Prostate gland (tissue), 2 donors: ENCODE measurements at regions not wholly inside any gene's neighbourhood (a gene's known extent, or its start where the extent isn't known, plus 50 kb on each side); places are given as distances from the start of the nearest gene placed in this dataset.

Source experiments
- DNase-seq: peaks from one replicate; pipeline ENCODE4 v3.0.0-alpha.2; 2019; ENCODE audit warnings: low spot score
- H3K27ac ChIP-seq, 2 donors: fragments of 200-600 bp; sonication (generic); 2 replicates each; pipeline ENCODE4 v1.5.1; 2017 to 2019
- H3K27me3 ChIP-seq: fragments of 200-600 bp; sonication (generic); replicated peaks from 2 replicates; pipeline ENCODE4 v1.5.1; 2019; ENCODE audit not compliant: insufficient read depth
- H3K36me3 ChIP-seq, 2 donors: fragments of 200-600 bp; sonication (generic); 1 replicate in 1 of 2; 2 replicates in 1 of 2; pipeline versions ENCODE4 v1.5.1 to v1.8.1; 2017 to 2019
- H3K4me1 ChIP-seq: fragments of 200-600 bp; sonication (generic); replicated peaks from 2 replicates; pipeline ENCODE4 v1.5.1; 2019
- H3K4me3 ChIP-seq, 2 donors: fragments of 200-600 bp; sonication (generic); 2 replicates each; pipeline ENCODE4 v1.5.1; 2017 to 2019
- H3K9me3 ChIP-seq: fragments of 200-600 bp; sonication (generic); 2 replicates; pipeline ENCODE4 v1.5.1; 2017
- POLR2A ChIP-seq: fragments of 450-650 bp; IDR thresholded peaks from one replicate; pipeline ENCODE4 v1.6.1; 2016; ENCODE audit warnings: antibody characterized with exemption, mild to moderate bottlenecking
- POLR2AphosphoS5 ChIP-seq: sonication (generic); formaldehyde crosslinking; IDR thresholded peaks from one replicate; pipeline ENCODE4 v1.6.1; 2017; ENCODE audit warnings: antibody characterized with exemption
- WGBS: methylation state at CpG from one replicate; pipeline ENCODE4 v1.1.5; 2018; 5-methylcytosine and 5-hydroxymethylcytosine counted together
- intact Hi-C: fragments of 100-400 bp; cut with DNase I; formaldehyde crosslinking; loops from one replicate; pipeline ENCODE4 v1.14.2; 2022
- TF ChIP-seq, protein P1 (sequence below), 4 experiments: fragments of 200-600 bp in 2 of 4; fragments of 450-650 bp in 2 of 4; sonication (generic) in 2 of 4; IDR thresholded peaks; 1 replicate in 3 of 4; 2 replicates in 1 of 4; pipeline ENCODE4 v1.5.1; 2016 to 2019; ENCODE audit warnings: antibody characterized with exemption in 4 of 4, mild to moderate bottlenecking in 2 of 4, moderate library complexity in 2 of 4

DNA sequence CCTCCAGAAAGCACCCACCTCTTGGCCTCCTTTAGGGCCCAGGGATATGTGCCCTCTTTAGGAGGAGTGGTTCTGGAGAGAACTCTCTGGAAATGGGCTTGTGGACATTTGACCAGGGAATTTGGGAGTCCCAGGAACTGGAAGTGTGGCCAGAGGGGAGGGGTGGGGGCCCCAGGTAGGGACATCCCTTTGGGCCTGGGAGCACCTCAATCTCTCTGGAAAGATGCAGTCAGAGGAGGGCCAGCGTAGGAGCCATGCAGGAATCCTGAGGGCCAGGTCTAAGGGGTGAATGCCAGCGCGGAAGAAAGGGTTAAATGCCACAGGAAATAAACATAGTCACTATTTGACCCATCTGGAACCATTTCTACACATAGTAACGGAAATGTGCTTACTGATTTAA lies 50.3 kb upstream of the ITGA11 start:
- WGBS, result 88% methylated on average over 4 of the region's 4 CpGs
- intact Hi-C loops, result no loop called here
- no peak for DNase-seq

DNA sequence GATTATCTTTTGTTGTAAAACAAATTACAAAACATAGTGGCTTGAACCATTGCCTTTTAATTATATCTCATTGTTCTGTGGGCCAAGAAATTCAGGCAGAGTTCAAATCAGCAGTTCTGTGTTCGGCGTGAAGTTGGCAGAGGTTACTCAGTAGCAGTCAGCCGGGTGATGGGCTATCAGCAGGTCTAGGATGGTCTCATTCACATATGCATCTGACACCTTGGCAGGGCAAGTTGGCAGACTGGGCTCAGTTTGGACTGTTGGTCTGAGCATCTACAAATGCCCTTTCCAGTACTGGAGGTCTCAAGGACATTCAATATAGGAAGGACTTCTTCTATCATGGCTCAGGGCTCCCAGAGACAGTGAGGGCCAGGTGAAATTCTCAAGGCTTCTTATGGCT lies 51.2 kb upstream of the ITGA11 start:
- H3K4me3 ChIP-seq, result no peak overlapping the region
- H3K9me3 ChIP-seq, result no peaks in the 10 kb centered on the region
- H3K4me1 ChIP-seq, result no peaks in the 10 kb centered on the region
- TF ChIP-seq POLR2AphosphoS5 (no peak), POLR2A (no peak)
- TF ChIP-seq, protein P1, sequence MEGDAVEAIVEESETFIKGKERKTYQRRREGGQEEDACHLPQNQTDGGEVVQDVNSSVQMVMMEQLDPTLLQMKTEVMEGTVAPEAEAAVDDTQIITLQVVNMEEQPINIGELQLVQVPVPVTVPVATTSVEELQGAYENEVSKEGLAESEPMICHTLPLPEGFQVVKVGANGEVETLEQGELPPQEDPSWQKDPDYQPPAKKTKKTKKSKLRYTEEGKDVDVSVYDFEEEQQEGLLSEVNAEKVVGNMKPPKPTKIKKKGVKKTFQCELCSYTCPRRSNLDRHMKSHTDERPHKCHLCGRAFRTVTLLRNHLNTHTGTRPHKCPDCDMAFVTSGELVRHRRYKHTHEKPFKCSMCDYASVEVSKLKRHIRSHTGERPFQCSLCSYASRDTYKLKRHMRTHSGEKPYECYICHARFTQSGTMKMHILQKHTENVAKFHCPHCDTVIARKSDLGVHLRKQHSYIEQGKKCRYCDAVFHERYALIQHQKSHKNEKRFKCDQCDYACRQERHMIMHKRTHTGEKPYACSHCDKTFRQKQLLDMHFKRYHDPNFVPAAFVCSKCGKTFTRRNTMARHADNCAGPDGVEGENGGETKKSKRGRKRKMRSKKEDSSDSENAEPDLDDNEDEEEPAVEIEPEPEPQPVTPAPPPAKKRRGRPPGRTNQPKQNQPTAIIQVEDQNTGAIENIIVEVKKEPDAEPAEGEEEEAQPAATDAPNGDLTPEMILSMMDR (IDR thresholded peaks at IDR 0.05), result no peak
- no peaks in the 10 kb centered on the region for H3K27me3 ChIP-seq
- H3K27ac ChIP-seq, result no peak overlapping the region
- no peaks in the 10 kb centered on the region for H3K36me3 ChIP-seq
- 75% methylated on average over 3 of the region's 3 CpGs for WGBS
- no peak for DNase-seq
- intact Hi-C loops, result no loop called here

More for the DNA sequence above, 50.3 kb upstream of the ITGA11 start:
- H3K27ac ChIP-seq, result no peak overlapping the region
- H3K27me3 ChIP-seq, result no peaks in the 10 kb centered on the region
- TF ChIP-seq, protein P1 (IDR thresholded peaks at IDR 0.05), result no peak
- TF ChIP-seq POLR2AphosphoS5 (no peak), POLR2A (no peak)
- no peak overlapping the region for H3K4me3 ChIP-seq
- H3K9me3 ChIP-seq, result no peaks in the 10 kb centered on the region
- no peaks in the 10 kb centered on the region for H3K36me3 ChIP-seq
- no peaks in the 10 kb centered on the region for H3K4me1 ChIP-seq

DNA sequence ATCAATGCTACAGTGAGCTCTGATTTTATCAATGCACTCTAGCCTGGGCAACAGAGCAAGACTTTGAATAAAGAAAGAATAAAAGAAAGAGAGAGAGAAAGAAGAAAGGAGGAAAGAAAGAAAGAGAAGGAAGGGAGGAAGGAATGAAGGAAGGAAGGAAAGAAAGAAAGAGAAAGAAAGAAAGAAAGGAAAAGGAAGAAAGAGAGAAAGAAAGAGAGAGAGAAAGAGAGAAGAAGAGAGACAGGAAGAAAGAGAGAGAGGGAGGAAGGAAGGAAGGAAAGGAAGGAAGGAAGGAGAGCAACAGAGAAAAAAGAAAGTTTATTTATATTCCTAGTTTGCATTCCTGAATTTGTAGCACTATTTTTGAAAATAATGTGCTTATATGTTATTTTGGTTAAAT lies 52.3 kb upstream of the ITGA11 start:
- Histone ChIP-seq H3K36me3 (no peaks in the 10 kb centered on the region), H3K4me1 (no peaks in the 10 kb centered on the region), H3K27me3 (no peaks in the 10 kb centered on the region), H3K27ac (peak overlapping the region in 1 of 2 donors; percentile 19), H3K9me3 (no peaks in the 10 kb centered on the region), H3K4me3 (no peak overlapping the region)
- no peak for DNase-seq
- TF ChIP-seq, protein P1 (IDR thresholded peaks at IDR 0.05), result no peak
- TF ChIP-seq POLR2A (no peak), POLR2AphosphoS5 (no peak)
- intact Hi-C loops, result no loop called here

DNA sequence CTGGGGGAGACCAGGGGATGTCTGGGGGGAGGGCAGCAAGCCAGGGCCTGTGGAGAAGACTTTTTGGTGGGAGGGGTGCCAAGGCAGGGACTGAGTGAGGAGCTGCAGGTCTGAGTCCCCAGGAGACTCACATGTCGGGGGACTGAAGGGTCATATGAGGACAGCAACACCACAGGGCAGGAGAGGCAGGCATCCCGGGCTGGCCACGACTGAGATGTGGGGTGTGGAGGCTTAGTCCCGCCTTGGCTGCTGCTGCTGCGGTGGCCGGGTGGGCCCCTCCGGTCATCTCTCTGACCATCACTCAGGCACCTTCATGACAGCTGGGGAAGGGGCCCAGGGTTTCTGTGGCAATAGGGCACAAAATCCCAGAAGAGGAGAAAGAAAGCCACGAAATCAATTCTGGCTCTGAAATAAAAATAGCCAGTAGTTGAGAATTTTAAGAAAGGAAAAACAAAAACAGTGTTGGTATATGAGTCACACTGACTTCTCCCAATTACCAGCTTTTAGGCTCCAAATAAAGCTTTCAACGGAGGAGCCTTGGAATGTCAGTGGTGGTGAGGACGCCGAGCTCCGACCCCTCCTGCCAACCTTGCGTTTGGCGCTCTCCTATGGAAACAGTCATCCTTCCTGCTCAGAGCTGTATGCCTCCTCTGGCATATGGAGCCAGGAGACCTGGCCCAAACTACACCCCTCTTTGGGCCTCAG lies 52.9 kb upstream of the ITGA11 start:
- intact Hi-C loops, result no loop called here
- 54% methylated on average over 14 of the region's 14 CpGs for WGBS
- Histone ChIP-seq H3K4me3 (no peak overlapping the region), H3K27me3 (no peaks in the 10 kb centered on the region), H3K27ac (peak overlapping the region; percentile 9 to 19), H3K9me3 (no peaks in the 10 kb centered on the region), H3K4me1 (no peaks in the 10 kb centered on the region), H3K36me3 (no peaks in the 10 kb centered on the region)
- DNase-seq, result no peak
- TF ChIP-seq POLR2A (no peak), POLR2AphosphoS5 (no peak)
- TF ChIP-seq, protein P1 (IDR thresholded peaks at IDR 0.05), result no peak

DNA sequence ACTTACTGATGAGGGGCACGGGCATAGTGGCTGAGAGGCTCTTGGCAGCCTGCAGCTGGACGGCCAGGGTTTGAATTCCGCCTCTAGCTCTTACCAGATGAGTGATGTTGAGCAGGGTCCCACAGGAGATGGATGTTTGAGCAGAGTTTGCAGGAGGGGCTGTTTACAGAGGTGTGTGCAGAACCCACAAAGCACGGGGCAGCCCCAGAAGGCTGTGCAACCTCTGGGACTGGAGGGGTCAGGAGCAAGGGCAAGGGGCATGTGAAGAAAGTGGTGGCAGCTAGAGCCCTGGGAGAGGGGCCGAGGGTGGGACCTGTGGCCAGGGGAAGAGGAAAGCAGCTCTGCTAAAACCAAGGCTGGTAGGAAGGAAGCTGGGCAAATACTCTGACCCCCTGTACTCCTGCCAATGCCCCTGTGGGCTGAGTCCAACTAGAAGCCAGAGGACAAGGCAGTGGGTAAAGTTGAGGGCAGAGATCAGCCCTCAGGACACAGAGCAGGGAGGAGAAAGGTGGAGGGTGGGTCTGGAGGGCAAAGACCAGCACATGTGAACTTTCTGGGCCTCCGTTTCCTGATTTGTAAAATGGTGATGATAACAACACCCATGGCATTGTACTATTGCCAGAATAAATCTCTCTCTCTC lies 53.9 kb upstream of the ITGA11 start:
- no peaks in the 10 kb centered on the region for H3K9me3 ChIP-seq
- H3K36me3 ChIP-seq, result no peaks in the 10 kb centered on the region
- no peaks in the 10 kb centered on the region for H3K4me1 ChIP-seq
- 90% methylated on average over 6 of the region's 6 CpGs for WGBS
- no peak overlapping the region for H3K4me3 ChIP-seq
- TF ChIP-seq POLR2A, result no peak
- no peak for TF ChIP-seq POLR2AphosphoS5
- TF ChIP-seq, protein P1 (IDR thresholded peaks at IDR 0.05), result no peak
- no peak for DNase-seq
- peak overlapping the region in 1 of 2 donors; percentile 9 for H3K27ac ChIP-seq
- intact Hi-C loops, result no loop called here
- no peaks in the 10 kb centered on the region for H3K27me3 ChIP-seq
